ENCODE measurements at regions not wholly inside any gene's neighbourhood (a gene's known extent, or its start where the extent isn't known, plus 50 kb on each side); places are given as distances from the start of the nearest gene placed in this dataset.

- Histone ChIP-seq H3K36me3 (no peaks in the 10 kb centered on the region), H3K27ac (no peak overlapping the region), H3K9me3 (peaks cover 0 to 5% of the 10 kb centered on the region in 2 donors), H3K27me3 (no peaks in the 10 kb centered on the region), H3K4me3 (no peak overlapping the region), H3K4me1 (no peaks in the 10 kb centered on the region)
- no peak for ATAC-seq
- no peak for DNase-seq
- intact Hi-C loops (cut with DNase I) = no loop called here
- no peak for TF ChIP-seq CTCF (IDR thresholded peaks at IDR 0.05)
These were observed 164.8 kb upstream of the EMCN start for GRCh38 chr4:100682477-100683218.

- no peaks in the 10 kb centered on the region for H3K36me3 ChIP-seq
- no peak overlapping the region for H3K4me3 ChIP-seq
- no peak for TF ChIP-seq CTCF (IDR thresholded peaks at IDR 0.05)
- no peaks in the 10 kb centered on the region for H3K27me3 ChIP-seq
- peaks cover 0 to 5% of the 10 kb centered on the region in 2 donors for H3K9me3 ChIP-seq
- H3K4me1 ChIP-seq = no peaks in the 10 kb centered on the region
- DNase-seq (no peak), ATAC-seq (no peak)
- intact Hi-C loops (cut with DNase I) = no loop called here
- no peak overlapping the region for H3K27ac ChIP-seq
These were observed 163.5 kb upstream of the EMCN start for GRCh38 chr4:100681289-100681688.

GRCh38 chr4:100679926-100680325 is 162.1 kb upstream of the EMCN start:
- TF ChIP-seq CTCF (IDR thresholded peaks at IDR 0.05) = no peak
- intact Hi-C loops (cut with DNase I) = no loop called here
- H3K27me3 ChIP-seq = no peaks in the 10 kb centered on the region
- H3K9me3 ChIP-seq = peaks cover 0 to 5% of the 10 kb centered on the region in 2 donors
- H3K36me3 ChIP-seq = no peaks in the 10 kb centered on the region
- H3K27ac ChIP-seq = no peak overlapping the region
- no peaks in the 10 kb centered on the region for H3K4me1 ChIP-seq
- ATAC-seq (no peak), DNase-seq (no peak)
- no peak overlapping the region for H3K4me3 ChIP-seq

GRCh38 chr4:100674976-100675375 is 157.2 kb upstream of the EMCN start:
- Histone ChIP-seq H3K27me3 (no peaks in the 10 kb centered on the region), H3K36me3 (no peaks in the 10 kb centered on the region), H3K9me3 (no peaks in the 10 kb centered on the region), H3K27ac (no peak overlapping the region), H3K4me1 (no peaks in the 10 kb centered on the region), H3K4me3 (no peak overlapping the region)
- intact Hi-C loops (cut with DNase I) = no loop called here
- no peak for TF ChIP-seq CTCF (IDR thresholded peaks at IDR 0.05)
- ATAC-seq = no peak
- DNase-seq = no peak

GRCh38 chr4:100657187-100657586 is 139.4 kb upstream of the EMCN start:
- no peak for TF ChIP-seq CTCF (IDR thresholded peaks at IDR 0.05)
- H3K4me3 ChIP-seq = no peak overlapping the region
- H3K9me3 ChIP-seq = no peaks in the 10 kb centered on the region
- intact Hi-C loops (cut with DNase I) = no loop called here
- DNase-seq (no peak), ATAC-seq (no peak)
- no peaks in the 10 kb centered on the region for H3K27me3 ChIP-seq
- H3K27ac ChIP-seq = no peak overlapping the region
- H3K36me3 ChIP-seq = no peaks in the 10 kb centered on the region
- no peaks in the 10 kb centered on the region for H3K4me1 ChIP-seq

All from left lung (tissue), 4 donors.